Panc1 (cell line): ENCODE measurements at regions not wholly inside any gene's neighbourhood (a gene's known extent, or its start where the extent isn't known, plus 50 kb on each side); places are given as distances from the start of the nearest gene placed in this dataset.

Experiments used
- CTCF ChIP-seq: fragments of 450-650 bp; IDR thresholded peaks from 2 replicates; pipeline ENCODE4 v1.5.1; 2017; ENCODE audit warnings: mild to moderate bottlenecking
- POLR2AphosphoS5 ChIP-seq: IDR thresholded peaks from 2 replicates; pipeline ENCODE4 v1.6.1; 2012; ENCODE audit warnings: mild to moderate bottlenecking, low read depth, low read length, moderate library complexity
- SIN3A ChIP-seq: IDR thresholded peaks from 2 replicates; pipeline ENCODE4 v1.6.1; 2012; ENCODE audit warnings: low read depth, mild to moderate bottlenecking, low read length, moderate library complexity, borderline replicate concordance; ENCODE audit not compliant: insufficient read depth
- TCF7L2 ChIP-seq: IDR thresholded peaks from 2 replicates; pipeline ENCODE4 v1.6.1; 2011; ENCODE audit warnings: mild to moderate bottlenecking, low read depth, low read length, inconsistent platforms
- TF ChIP-seq, protein P1 (sequence below), 2 experiments: IDR thresholded peaks; 2 replicates each; pipeline ENCODE4 v1.6.1; 2011 to 2012; ENCODE audit warnings: low read depth in 2 of 2, control low read depth in 1 of 2, low read length in 1 of 2, mild to moderate bottlenecking in 1 of 2, moderate library complexity in 1 of 2; ENCODE audit not compliant: insufficient read depth in 1 of 2

DNA sequence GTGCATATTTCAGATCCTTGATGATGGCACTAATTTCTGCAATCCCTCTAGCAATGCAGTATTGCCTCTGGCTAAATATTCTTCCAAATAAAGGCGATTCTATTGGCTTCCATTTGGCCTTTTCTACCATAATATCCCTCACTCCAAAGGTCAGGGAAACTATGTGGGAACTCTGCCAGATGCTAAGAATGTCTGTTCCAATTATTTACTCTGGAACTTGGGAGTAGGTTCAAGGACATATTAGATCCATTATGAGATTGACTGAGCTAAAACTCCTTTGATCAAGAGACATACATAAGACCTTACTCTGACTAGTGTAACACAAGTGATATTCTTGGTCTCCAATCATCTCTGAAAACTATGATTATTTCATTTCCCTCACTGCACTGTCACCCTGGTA, 674.5 kb upstream of the NECTIN3 start:
- TF ChIP-seq, protein P1, sequence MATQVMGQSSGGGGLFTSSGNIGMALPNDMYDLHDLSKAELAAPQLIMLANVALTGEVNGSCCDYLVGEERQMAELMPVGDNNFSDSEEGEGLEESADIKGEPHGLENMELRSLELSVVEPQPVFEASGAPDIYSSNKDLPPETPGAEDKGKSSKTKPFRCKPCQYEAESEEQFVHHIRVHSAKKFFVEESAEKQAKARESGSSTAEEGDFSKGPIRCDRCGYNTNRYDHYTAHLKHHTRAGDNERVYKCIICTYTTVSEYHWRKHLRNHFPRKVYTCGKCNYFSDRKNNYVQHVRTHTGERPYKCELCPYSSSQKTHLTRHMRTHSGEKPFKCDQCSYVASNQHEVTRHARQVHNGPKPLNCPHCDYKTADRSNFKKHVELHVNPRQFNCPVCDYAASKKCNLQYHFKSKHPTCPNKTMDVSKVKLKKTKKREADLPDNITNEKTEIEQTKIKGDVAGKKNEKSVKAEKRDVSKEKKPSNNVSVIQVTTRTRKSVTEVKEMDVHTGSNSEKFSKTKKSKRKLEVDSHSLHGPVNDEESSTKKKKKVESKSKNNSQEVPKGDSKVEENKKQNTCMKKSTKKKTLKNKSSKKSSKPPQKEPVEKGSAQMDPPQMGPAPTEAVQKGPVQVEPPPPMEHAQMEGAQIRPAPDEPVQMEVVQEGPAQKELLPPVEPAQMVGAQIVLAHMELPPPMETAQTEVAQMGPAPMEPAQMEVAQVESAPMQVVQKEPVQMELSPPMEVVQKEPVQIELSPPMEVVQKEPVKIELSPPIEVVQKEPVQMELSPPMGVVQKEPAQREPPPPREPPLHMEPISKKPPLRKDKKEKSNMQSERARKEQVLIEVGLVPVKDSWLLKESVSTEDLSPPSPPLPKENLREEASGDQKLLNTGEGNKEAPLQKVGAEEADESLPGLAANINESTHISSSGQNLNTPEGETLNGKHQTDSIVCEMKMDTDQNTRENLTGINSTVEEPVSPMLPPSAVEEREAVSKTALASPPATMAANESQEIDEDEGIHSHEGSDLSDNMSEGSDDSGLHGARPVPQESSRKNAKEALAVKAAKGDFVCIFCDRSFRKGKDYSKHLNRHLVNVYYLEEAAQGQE (IDR thresholded peaks at IDR 0.05; ENCODE audit: insufficient read depth in 1 of 2, low read depth in 2 of 2, low read length in 1 of 2): no peak
- TF ChIP-seq CTCF (no peak), TCF7L2 (no peak), POLR2AphosphoS5 (no peak), SIN3A (no peak)
